ENCODE measurements at regions not wholly inside any gene's neighbourhood (a gene's known extent, or its start where the extent isn't known, plus 50 kb on each side); places are given as distances from the start of the nearest gene placed in this dataset.

DNA sequence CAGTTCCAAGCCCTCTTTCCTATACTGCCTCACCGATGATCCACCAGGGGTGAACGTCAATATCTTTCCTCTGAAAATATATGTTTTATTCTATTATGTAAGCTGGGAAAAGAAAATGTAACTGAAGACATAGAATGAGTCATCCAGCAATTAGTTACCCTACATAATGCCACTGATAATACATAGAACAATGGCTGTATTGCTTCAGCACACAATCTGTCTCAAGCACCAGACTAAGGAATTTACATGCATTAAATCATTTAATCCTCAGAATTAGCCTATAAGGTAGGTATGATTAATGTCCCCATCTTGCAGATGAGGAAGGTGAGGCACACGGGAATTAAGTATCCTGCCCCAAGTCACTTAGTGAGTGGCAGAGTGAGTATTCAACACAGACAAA, 472.8 kb downstream of the TOX3 start:
- TF ChIP-seq POLR2AphosphoS5 (IDR thresholded peaks at IDR 0.05; ENCODE audit: insufficient read depth, low read depth, low read length): no peak
- no peak for TF ChIP-seq EZH2 (IDR thresholded peaks at IDR 0.05; ENCODE audit: borderline replicate concordance, low read depth, low read length, severe bottlenecking)
- TF ChIP-seq CTCF (IDR thresholded peaks at IDR 0.05; ENCODE audit: extremely low read depth in 1 of 2, insufficient read depth in 1 of 2, low read depth in 1 of 2, low read length in 2 of 2): no peak
- no peak for TF ChIP-seq POLR2A (IDR thresholded peaks at IDR 0.05; ENCODE audit: low read depth, low read length)
- TF ChIP-seq GATA2 (IDR thresholded peaks at IDR 0.05; ENCODE audit: insufficient read depth, insufficient read length, low read depth, low read length): no peak
- no peak for TF ChIP-seq MYC (IDR thresholded peaks at IDR 0.05; ENCODE audit: low read depth, low read length)
- TF ChIP-seq MAX (IDR thresholded peaks at IDR 0.05; ENCODE audit: insufficient read depth, insufficient read length): no peak
- TF ChIP-seq JUN (IDR thresholded peaks at IDR 0.05; ENCODE audit: borderline replicate concordance, insufficient read depth, insufficient read length, low read depth): no peak

Measured in endothelial cell of umbilical vein (primary cell).